GM18498 (cell line): ENCODE measurements at regions not wholly inside any gene's neighbourhood (a gene's known extent, or its start where the extent isn't known, plus 50 kb on each side); places are given as distances from the start of the nearest gene placed in this dataset.
"Not testable (repeated sequence)": the region's sequence is repeated elsewhere in the genome, so short reads cannot be mapped to it uniquely, and the experiment has no call there.

Source experiments
- ATAC-seq: cut with Tn5 transposase; IDR thresholded peaks from one replicate; pipeline ENCODE4 v1.9.1; 2021; ENCODE audit warnings: mild to moderate bottlenecking, moderate library complexity; ENCODE audit not compliant: unreplicated experiment

- no peak for ATAC-seq
Measured at GRCh38 chr12:127133675-127134335, 1133.2 kb upstream of the TMEM132C start.

GRCh38 chr12:127140864-127141484, 1126.0 kb upstream of the TMEM132C start:
- not testable (repeated sequence) for ATAC-seq

- ATAC-seq, result no peak
Measured at GRCh38 chr12:127143020-127143419, 1124.0 kb upstream of the TMEM132C start.

GRCh38 chr12:127144770-127145169, 1122.2 kb upstream of the TMEM132C start:
- no peak for ATAC-seq

GRCh38 chr12:127145241-127145928, 1121.6 kb upstream of the TMEM132C start:
- no peak for ATAC-seq

- no peak for ATAC-seq
Measured at GRCh38 chr12:127145929-127146789, 1120.8 kb upstream of the TMEM132C start.

GRCh38 chr12:127146991-127147718, 1119.8 kb upstream of the TMEM132C start:
- no peak for ATAC-seq

GRCh38 chr12:127147724-127148123, 1119.2 kb upstream of the TMEM132C start:
- ATAC-seq, result no peak

- no peak for ATAC-seq
Measured at GRCh38 chr12:127148318-127148717, 1118.7 kb upstream of the TMEM132C start.

- ATAC-seq, result no peak
Measured at GRCh38 chr12:127149226-127149964, 1117.6 kb upstream of the TMEM132C start.

GRCh38 chr12:127150028-127150427, 1116.9 kb upstream of the TMEM132C start:
- peak; percentile 74 for ATAC-seq

GRCh38 chr12:127150479-127150878, 1116.5 kb upstream of the TMEM132C start:
- ATAC-seq, result no peak

- no peak for ATAC-seq
Measured at GRCh38 chr12:127150956-127151355, 1116.0 kb upstream of the TMEM132C start.

- no peak for ATAC-seq
Measured at GRCh38 chr12:127153996-127154395, 1113.0 kb upstream of the TMEM132C start.

GRCh38 chr12:127154830-127155229, 1112.1 kb upstream of the TMEM132C start:
- not testable (repeated sequence) for ATAC-seq

GRCh38 chr12:127155935-127156619, 1110.9 kb upstream of the TMEM132C start:
- ATAC-seq, result not testable (repeated sequence)

- ATAC-seq, result not testable (repeated sequence)
Measured at GRCh38 chr12:127157501-127158366, 1109.2 kb upstream of the TMEM132C start.

- ATAC-seq, result no peak
Measured at GRCh38 chr12:127158385-127159061, 1108.4 kb upstream of the TMEM132C start.
